HG03064 (cell line): ENCODE measurements at regions not wholly inside any gene's neighbourhood (a gene's known extent, or its start where the extent isn't known, plus 50 kb on each side); places are given as distances from the start of the nearest gene placed in this dataset.
"Not testable (repeated sequence)": the region's sequence is repeated elsewhere in the genome, so short reads cannot be mapped to it uniquely, and the experiment has no call there.

Source experiments
- ATAC-seq: cut with Tn5 transposase; IDR thresholded peaks from one replicate; pipeline ENCODE4 v1.9.1; 2021; ENCODE audit warnings: low read depth; ENCODE audit not compliant: unreplicated experiment

GRCh38 chr12:67068204-67068731, 200.9 kb upstream of the CAND1 start:
- ATAC-seq = no peak

- no peak for ATAC-seq
Measured at GRCh38 chr12:67068761-67069450, 200.3 kb upstream of the CAND1 start.

- ATAC-seq = no peak
Measured at GRCh38 chr12:67069451-67070306, 199.5 kb upstream of the CAND1 start.

DNA sequence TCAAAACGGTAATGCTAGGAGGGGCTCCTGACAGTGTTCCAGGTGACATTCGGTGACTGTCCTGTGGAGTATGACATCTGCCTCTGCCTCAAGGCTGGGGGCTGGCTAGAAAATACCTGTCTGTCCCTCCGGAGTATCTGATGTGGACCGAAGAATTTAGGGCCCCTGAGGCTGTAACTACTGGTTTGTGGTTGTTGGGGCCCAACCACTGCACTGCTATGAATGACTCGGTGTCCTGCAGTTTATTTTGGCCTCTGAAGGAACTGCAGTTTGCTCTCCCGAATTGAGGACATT, 198.9 kb upstream of the CAND1 start:
- ATAC-seq = no peak

GRCh38 chr12:67070604-67071003, 198.6 kb upstream of the CAND1 start:
- no peak for ATAC-seq

GRCh38 chr12:67072281-67072680, 196.9 kb upstream of the CAND1 start:
- not testable (repeated sequence) for ATAC-seq

- ATAC-seq = no peak
Measured at GRCh38 chr12:67073336-67073735, 195.8 kb upstream of the CAND1 start.

- ATAC-seq = no peak
Measured at GRCh38 chr12:67074072-67074471, 195.1 kb upstream of the CAND1 start.

- ATAC-seq = no peak
Measured at GRCh38 chr12:67077617-67078016, 191.5 kb upstream of the CAND1 start.

DNA sequence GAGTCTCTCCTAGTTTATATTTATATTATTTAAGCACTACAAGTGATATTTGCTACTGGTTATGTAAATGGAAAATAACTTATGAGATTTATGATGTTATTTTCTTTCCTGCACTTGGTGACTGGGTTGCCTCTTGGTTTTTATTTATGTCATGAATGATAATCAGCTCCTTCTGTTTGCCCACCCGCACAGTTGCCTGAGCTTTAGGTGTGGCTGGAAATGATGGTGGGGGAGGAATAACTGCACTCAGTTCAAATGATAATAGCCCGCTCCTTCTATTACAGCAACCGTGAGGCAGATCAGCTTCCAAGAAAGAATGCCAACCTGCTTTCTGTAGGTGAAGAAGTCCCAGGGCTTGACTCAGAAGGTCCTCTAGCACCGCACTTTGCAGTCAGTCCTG, 190.2 kb upstream of the CAND1 start:
- ATAC-seq = no peak

DNA sequence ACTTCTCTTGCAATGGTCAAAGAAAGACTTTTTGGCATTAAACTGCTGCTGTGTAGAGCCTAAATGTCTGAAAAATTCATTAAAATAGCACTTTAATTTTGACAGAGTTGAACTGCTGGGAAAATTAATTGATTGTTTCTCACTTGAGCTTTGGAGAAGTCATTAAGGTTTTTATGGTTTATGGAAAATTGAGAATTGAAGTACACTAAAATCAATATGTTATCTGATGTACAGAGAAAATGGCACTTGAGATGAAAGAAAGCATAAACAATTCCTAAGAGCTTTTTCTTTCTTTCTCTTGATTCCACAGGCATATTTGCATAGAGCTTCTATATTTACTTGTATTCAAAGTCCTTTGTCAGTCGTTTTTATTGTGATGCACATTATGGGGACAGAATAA, 188.5 kb upstream of the CAND1 start:
- no peak for ATAC-seq

DNA sequence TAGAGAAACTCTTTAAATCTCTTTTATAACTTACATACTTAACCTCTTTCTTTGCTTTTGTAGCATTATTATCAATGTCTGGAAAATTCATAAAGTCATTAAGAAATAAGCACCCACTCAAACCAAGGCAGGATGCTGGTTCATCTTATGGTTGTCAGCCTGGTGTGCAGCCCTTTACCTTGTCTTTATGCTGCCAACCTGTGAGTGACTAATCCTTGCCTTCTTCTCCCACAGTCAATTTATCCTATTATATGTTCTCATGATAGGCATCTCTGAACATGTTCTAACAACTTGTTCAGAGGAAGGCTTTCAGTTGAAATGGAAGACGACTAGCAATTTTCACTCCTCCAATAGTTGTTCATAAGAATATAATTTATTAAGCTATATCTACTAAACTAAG, 186.9 kb upstream of the CAND1 start:
- no peak for ATAC-seq

DNA sequence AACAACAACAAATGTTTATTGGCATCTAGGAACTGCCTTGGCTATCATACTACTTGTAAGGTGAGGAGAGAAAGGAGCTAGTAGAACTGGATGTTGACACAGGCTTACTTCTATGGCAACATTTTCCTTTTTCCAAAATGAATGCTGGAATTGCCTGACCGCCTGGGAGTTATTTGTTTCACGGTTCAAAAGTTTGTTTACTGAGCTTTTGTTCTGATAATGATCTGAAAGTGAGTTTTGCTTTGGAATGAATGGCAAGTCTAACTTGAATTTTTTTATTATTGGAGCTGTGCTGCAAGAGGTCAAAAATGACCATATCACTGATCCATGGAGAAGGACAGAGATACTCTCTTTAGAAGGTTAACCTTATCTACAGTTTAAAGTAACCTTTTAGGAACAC, 183.5 kb upstream of the CAND1 start:
- no peak for ATAC-seq

- no peak for ATAC-seq
Measured at GRCh38 chr12:67086116-67086515, 183.0 kb upstream of the CAND1 start.

DNA sequence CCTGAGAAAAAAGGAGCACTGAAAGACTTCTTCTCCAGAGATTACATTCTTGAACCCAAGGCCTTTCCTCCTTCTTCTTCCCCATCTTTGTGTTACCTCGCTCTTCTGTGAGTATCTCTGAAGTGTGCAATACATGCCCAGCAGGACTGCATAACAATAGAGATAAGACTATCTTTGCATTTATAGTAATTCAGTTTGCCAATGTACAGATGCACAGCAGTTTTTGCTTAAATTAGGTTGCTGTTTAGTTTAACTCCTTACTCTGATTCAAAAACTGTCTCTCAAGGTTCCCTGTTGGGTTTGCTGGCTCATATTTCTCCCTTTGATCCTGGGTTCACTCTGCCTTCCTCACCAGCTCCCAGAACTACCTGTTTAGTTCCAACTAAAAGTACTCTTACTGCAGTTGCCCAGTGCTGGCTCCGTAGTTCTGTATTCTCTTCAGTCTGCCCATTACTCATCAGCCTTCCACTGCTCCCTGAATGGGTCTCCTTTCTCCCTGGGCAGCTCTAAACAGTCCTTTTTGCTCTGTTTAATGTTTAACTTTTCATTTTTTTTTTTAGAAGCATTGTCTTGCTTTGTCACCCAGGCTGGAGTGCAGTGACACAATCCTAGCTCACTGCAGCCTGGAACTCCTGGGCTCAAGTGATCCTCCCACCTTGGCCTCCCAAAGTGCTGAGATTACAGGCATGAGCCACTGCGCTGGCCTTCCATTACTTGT, 180.6 kb upstream of the CAND1 start:
- ATAC-seq = no peak

- no peak for ATAC-seq
Measured at GRCh38 chr12:67091204-67091603, 178.0 kb upstream of the CAND1 start.

- ATAC-seq = no peak
Measured at GRCh38 chr12:67091678-67092077, 177.5 kb upstream of the CAND1 start.

DNA sequence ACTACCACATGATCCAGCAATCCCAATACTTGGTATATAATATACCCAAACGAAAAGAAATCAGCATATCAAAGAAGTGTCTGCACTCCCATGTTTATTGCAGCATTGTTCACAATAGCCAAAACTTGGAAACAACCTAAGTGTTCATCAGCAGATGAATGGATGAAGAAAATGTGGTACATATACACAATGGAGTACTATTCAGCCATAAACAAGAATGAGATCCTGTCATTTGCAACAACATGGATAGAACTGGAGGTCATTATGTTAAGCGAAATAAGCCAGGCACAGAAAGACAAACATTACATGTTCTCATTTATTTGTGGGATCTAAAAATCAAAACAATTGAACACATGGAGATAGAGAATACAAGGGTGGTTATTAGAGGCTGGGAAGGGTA, 176.2 kb upstream of the CAND1 start:
- not testable (repeated sequence) for ATAC-seq

GRCh38 chr12:67096533-67097318, 172.4 kb upstream of the CAND1 start:
- no peak for ATAC-seq

DNA sequence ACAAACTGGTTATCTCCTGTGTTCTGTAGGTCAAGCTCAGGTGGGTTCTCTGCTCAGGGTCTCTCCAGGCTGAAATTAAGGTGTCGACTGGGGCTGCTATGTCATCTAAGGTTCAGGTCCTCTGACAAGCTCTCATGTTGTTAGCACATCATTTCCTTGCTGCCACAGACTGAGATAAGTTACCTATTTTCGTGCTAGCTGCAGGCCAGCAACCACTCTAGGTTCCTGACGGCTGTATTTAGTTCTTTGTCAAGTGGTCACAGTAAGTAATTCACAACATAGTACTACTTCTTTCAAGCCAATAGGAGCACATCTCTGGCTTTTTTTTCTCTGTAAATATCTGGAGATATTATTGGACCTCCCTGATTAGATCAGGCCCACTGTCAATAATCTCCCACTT, 169.3 kb upstream of the CAND1 start:
- ATAC-seq = no peak

DNA sequence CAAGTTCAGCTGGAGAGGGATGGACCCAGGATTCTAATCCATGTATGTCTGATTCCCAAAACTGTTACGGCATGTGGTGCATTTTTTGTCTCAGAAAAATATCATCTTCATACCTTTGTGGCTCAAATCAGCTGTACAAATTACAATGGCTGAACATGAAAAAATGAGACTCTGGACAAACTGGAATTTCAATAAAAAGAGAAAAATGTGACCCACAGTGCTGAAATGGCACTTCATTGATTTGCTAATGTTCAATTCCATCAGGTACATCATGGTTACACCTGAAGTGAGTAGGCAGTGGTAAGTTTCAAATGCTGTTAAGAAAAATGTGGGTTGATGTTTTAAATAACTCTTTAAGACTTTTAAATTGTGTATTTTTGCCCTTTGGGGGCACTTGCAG, 165.6 kb upstream of the CAND1 start:
- ATAC-seq = no peak
